ENCODE measurements at regions not wholly inside any gene's neighbourhood (a gene's known extent, or its start where the extent isn't known, plus 50 kb on each side); places are given as distances from the start of the nearest gene placed in this dataset.

- Mint-ChIP-seq H3K4me3 (no peak overlapping the region), H3K27me3 (no peaks in the 10 kb centered on the region), H3K36me3 (ENCODE audit: low read depth) (no peaks in the 10 kb centered on the region), H3K4me1 (ENCODE audit: low read depth) (no peaks in the 10 kb centered on the region), H3K9me3 (peaks cover 3% of the 10 kb centered on the region), H3K27ac (no peak overlapping the region)
- ChIA-PET POLR2A (no interaction called here), CTCF (interaction anchor here (1.4 kb wide), 1 partner anchor 10 kb away, joined by 3 read pairs; no protein-coding TSS in a partner anchor)
- H3K4me1 ChIP-seq (ENCODE audit: insufficient read depth, low read length), result no peaks in the 10 kb centered on the region
- ATAC-seq (ENCODE audit: poor library complexity) (no peak), DNase-seq (no peak)
- no peaks in the 10 kb centered on the region for H3K9me3 ChIP-seq (ENCODE audit: control insufficient read depth in 1 of 2, insufficient read depth in 1 of 2, low read length in 2 of 2)
- H3K4me3 ChIP-seq (ENCODE audit: low read length), result no peak overlapping the region
- no peaks in the 10 kb centered on the region for H3K27me3 ChIP-seq (ENCODE audit: control insufficient read depth in 1 of 2, insufficient read depth in 2 of 2, low read length in 2 of 2)
- no peak overlapping the region for H3K27ac ChIP-seq (ENCODE audit: low read depth in 1 of 2, low read length in 2 of 2)
- intact Hi-C loops (cut with DNase I, micrococcal nuclease), result no loop called here
- no peaks in the 10 kb centered on the region for H3K36me3 ChIP-seq (ENCODE audit: insufficient read depth, low read length)
- TF ChIP-seq, protein P1, sequence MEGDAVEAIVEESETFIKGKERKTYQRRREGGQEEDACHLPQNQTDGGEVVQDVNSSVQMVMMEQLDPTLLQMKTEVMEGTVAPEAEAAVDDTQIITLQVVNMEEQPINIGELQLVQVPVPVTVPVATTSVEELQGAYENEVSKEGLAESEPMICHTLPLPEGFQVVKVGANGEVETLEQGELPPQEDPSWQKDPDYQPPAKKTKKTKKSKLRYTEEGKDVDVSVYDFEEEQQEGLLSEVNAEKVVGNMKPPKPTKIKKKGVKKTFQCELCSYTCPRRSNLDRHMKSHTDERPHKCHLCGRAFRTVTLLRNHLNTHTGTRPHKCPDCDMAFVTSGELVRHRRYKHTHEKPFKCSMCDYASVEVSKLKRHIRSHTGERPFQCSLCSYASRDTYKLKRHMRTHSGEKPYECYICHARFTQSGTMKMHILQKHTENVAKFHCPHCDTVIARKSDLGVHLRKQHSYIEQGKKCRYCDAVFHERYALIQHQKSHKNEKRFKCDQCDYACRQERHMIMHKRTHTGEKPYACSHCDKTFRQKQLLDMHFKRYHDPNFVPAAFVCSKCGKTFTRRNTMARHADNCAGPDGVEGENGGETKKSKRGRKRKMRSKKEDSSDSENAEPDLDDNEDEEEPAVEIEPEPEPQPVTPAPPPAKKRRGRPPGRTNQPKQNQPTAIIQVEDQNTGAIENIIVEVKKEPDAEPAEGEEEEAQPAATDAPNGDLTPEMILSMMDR (IDR thresholded peaks at IDR 0.05), result no peak
These were observed 169.6 kb downstream of the KCNA4 start for GRCh38 chr11:29847219-29847618.

- no peaks in the 10 kb centered on the region for H3K4me1 Mint-ChIP-seq (ENCODE audit: low read depth)
- Histone ChIP-seq H3K27me3 (ENCODE audit: control insufficient read depth in 1 of 2, insufficient read depth in 2 of 2, low read length in 2 of 2) (no peaks in the 10 kb centered on the region), H3K27ac (ENCODE audit: low read depth in 1 of 2, low read length in 2 of 2) (no peak overlapping the region), H3K36me3 (ENCODE audit: insufficient read depth, low read length) (no peaks in the 10 kb centered on the region), H3K9me3 (ENCODE audit: control insufficient read depth in 1 of 2, insufficient read depth in 1 of 2, low read length in 2 of 2) (no peaks in the 10 kb centered on the region), H3K4me3 (ENCODE audit: low read length) (no peak overlapping the region), H3K4me1 (ENCODE audit: insufficient read depth, low read length) (no peaks in the 10 kb centered on the region)
- H3K4me3 Mint-ChIP-seq, result no peak overlapping the region
- H3K27me3 Mint-ChIP-seq, result no peaks in the 10 kb centered on the region
- no peaks in the 10 kb centered on the region for H3K9me3 Mint-ChIP-seq
- DNase-seq, result no peak
- ATAC-seq (ENCODE audit: poor library complexity), result no peak
- no peaks in the 10 kb centered on the region for H3K36me3 Mint-ChIP-seq (ENCODE audit: low read depth)
- POLR2A ChIA-PET, result no interaction called here
- intact Hi-C loops (cut with DNase I, micrococcal nuclease), result no loop called here
- CTCF ChIA-PET, result no interaction called here
- H3K27ac Mint-ChIP-seq, result no peak overlapping the region
- TF ChIP-seq, protein P1 (IDR thresholded peaks at IDR 0.05), result no peak
These were observed 172.0 kb downstream of the KCNA4 start for GRCh38 chr11:29844701-29845379.

- no peak for DNase-seq
- POLR2A ChIA-PET, result no interaction called here
- H3K4me3 ChIP-seq (ENCODE audit: low read length), result no peak overlapping the region
- H3K27ac ChIP-seq (ENCODE audit: low read depth in 1 of 2, low read length in 2 of 2), result no peak overlapping the region
- Mint-ChIP-seq H3K4me3 (no peak overlapping the region), H3K27ac (no peak overlapping the region), H3K36me3 (ENCODE audit: low read depth) (no peaks in the 10 kb centered on the region), H3K27me3 (no peaks in the 10 kb centered on the region), H3K9me3 (no peaks in the 10 kb centered on the region), H3K4me1 (ENCODE audit: low read depth) (no peaks in the 10 kb centered on the region)
- H3K36me3 ChIP-seq (ENCODE audit: insufficient read depth, low read length), result no peaks in the 10 kb centered on the region
- CTCF ChIA-PET, result no interaction called here
- H3K9me3 ChIP-seq (ENCODE audit: control insufficient read depth in 1 of 2, insufficient read depth in 1 of 2, low read length in 2 of 2), result no peaks in the 10 kb centered on the region
- ATAC-seq (ENCODE audit: poor library complexity), result no peak
- H3K27me3 ChIP-seq (ENCODE audit: control insufficient read depth in 1 of 2, insufficient read depth in 2 of 2, low read length in 2 of 2), result no peaks in the 10 kb centered on the region
- H3K4me1 ChIP-seq (ENCODE audit: insufficient read depth, low read length), result no peaks in the 10 kb centered on the region
- TF ChIP-seq, protein P1 (IDR thresholded peaks at IDR 0.05), result no peak
- intact Hi-C loops (cut with DNase I, micrococcal nuclease), result no loop called here
These were observed 172.8 kb downstream of the KCNA4 start for GRCh38 chr11:29844031-29844430.

Measured in CD4-positive, alpha-beta T cell (primary cell).